HUES64 (cell line): ENCODE measurements at regions not wholly inside any gene's neighbourhood (a gene's known extent, or its start where the extent isn't known, plus 50 kb on each side); places are given as distances from the start of the nearest gene placed in this dataset.

Experiments used
- H3K27ac ChIP-seq: 2 replicates; pipeline ENCODE4 v1.7.0; 2013; ENCODE audit warnings: low read depth, low read length, inconsistent platforms
- H3K27me3 ChIP-seq: 2 replicates; pipeline ENCODE4 v1.6.1; 2013; ENCODE audit warnings: mild to moderate bottlenecking, low read length; ENCODE audit not compliant: insufficient read depth
- H3K36me3 ChIP-seq: 2 replicates; pipeline ENCODE4 v1.6.1; 2013; ENCODE audit warnings: mild to moderate bottlenecking, low read length; ENCODE audit not compliant: insufficient read depth
- H3K4me1 ChIP-seq: 2 replicates; pipeline ENCODE4 v1.6.1; 2013; ENCODE audit warnings: mild to moderate bottlenecking, low read length, moderate library complexity; ENCODE audit not compliant: insufficient read depth
- H3K4me3 ChIP-seq: 2 replicates; pipeline ENCODE4 v1.5.1; 2013; ENCODE audit warnings: mild to moderate bottlenecking, low read length, moderate library complexity
- H3K9ac ChIP-seq: 2 replicates; pipeline ENCODE4 v1.6.1; 2013; ENCODE audit warnings: mild to moderate bottlenecking, low read depth, low read length
- H3K9me3 ChIP-seq: 2 replicates; pipeline ENCODE4 v1.6.1; 2013; ENCODE audit warnings: low read depth, low read length; ENCODE audit not compliant: insufficient read depth
- WGBS: fragments of 150-250, 120-280 bp; methylation state at CpG from one replicate; pipeline ENCODE4 v1.1.7; 2013; ENCODE audit warnings: missing lambda C conversion rate; 5-methylcytosine and 5-hydroxymethylcytosine counted together

- Histone ChIP-seq H3K27me3 (no peaks in the 10 kb centered on the region), H3K9ac (no peak overlapping the region), H3K27ac (no peak overlapping the region), H3K4me1 (no peaks in the 10 kb centered on the region), H3K9me3 (no peaks in the 10 kb centered on the region), H3K4me3 (no peak overlapping the region), H3K36me3 (no peaks in the 10 kb centered on the region)
- 76% methylated on average over 5 of the region's 5 CpGs for whole genome bisulfite sequencing
These were observed 62.9 kb downstream of the NHLRC3 start for GRCh38 chr13:39100996-39101738.

DNA sequence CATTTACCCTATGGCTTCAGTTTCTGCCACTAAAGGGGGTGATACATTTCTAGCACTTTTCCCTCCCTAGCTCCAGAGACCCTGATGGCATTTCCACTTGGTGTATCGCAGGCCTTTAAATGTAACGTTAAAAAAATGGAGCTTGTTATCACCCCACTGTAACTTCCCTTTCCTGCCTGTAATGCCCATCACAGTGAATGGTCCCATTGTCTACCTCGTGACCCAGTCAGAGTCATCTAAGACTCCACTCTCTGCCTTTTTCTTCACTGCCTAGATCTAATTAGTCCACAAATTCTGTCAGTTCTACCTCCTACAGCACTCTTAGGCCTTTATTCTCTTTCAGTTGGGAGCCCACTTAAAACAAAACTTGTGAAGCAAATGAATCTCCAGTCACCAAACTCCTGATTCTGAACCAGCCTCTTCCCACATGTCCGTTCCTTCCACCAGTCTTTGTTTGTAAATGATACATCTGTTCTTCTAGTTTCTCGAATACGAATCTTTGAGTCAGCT, 64.8 kb downstream of the NHLRC3 start:
- Histone ChIP-seq H3K27ac (no peak overlapping the region), H3K4me3 (no peak overlapping the region), H3K9ac (no peak overlapping the region), H3K9me3 (no peaks in the 10 kb centered on the region), H3K27me3 (no peaks in the 10 kb centered on the region), H3K36me3 (no peaks in the 10 kb centered on the region), H3K4me1 (no peaks in the 10 kb centered on the region)
- WGBS = 88% methylated on average over 6 of the region's 6 CpGs

DNA sequence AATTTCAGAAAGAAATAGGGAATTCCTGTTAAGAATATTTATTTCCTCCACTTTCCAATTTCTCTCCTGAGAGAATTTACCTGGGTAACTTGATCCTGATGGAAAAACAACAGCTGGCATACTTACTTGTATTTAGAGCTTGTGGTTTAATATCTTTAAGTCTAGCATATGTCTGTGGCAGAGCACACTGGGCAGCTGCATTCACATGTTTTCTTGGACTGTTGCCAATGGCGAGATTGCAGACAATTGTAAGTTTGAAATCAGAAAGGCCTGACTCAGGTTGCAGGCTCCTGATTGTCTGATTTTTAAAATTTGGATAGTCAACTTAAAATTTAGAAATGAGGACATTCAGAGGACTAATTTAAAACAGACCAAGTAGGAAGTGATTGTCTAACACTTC, 66.9 kb downstream of the NHLRC3 start:
- Histone ChIP-seq H3K4me3 (no peak overlapping the region), H3K4me1 (no peaks in the 10 kb centered on the region), H3K9ac (no peak overlapping the region), H3K36me3 (no peaks in the 10 kb centered on the region), H3K27ac (no peak overlapping the region), H3K27me3 (no peaks in the 10 kb centered on the region), H3K9me3 (no peaks in the 10 kb centered on the region)
- WGBS = 92% methylated on average over 1 of the region's 1 CpG

DNA sequence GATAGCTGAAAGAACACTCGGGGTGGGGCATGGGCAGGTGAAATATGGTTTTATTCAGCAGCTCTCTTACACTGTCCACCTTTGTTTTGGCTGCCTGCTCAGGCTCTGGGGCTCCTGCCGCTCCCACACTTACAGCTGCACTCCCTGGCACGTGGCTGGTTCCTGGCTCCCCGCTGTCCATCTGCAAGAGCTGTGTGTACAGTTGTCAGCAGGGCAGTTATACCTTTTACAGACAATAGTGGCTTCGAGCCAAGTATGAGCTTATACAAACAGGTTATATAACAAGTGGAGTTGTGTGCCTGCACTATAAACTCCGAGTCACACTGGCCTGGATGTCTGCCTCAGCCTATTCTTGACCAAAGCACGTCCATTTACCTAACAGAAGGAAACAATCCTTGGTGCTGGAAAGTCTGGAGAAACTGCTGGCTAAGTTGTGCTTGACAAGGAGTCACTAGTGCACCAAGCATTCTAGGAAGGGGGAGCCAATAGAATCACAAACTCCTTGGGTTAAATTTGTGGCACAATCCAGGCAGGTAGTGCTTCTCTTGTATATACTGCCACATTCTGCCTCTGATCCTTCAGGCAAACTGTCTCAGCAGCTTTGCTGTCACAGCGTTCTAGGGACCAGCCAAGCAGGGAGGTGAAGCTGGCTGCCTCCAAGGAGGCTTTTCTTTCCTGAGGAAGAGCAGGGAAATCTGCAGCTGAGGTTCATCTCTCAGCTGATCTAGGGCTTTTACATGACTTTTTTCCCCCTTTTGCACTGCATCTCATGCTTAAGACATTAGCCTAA, 68.2 kb downstream of the NHLRC3 start:
- WGBS = 81% methylated on average over 8 of the region's 8 CpGs
- H3K4me1 ChIP-seq = no peaks in the 10 kb centered on the region

DNA sequence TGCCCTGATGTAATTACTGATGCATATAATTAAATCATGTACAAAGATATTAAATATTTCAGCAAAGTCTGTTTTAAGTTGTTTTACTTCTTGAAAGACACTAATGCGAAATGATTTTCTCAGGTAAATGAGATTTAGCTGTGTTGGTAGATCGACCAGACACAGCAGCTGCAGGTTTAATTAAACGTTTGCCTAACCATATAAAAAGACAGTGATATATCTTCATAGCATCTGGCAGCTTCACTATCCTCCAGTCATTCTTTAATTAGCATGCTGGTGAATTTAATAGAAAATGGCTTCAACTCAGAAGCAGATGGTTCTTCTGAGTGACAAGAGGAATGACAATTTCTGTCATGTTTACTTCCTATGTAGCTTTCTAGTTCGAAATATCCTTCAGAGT, 69.3 kb downstream of the NHLRC3 start:
- H3K4me3 ChIP-seq = no peak overlapping the region
- no peaks in the 10 kb centered on the region for H3K27me3 ChIP-seq
- H3K4me1 ChIP-seq = no peaks in the 10 kb centered on the region
- no peak overlapping the region for H3K27ac ChIP-seq
- no peaks in the 10 kb centered on the region for H3K9me3 ChIP-seq
- H3K9ac ChIP-seq = no peak overlapping the region
- H3K36me3 ChIP-seq = no peaks in the 10 kb centered on the region
- WGBS = 93% methylated on average over 4 of the region's 4 CpGs

More for the DNA sequence above, 68.2 kb downstream of the NHLRC3 start:
- Histone ChIP-seq H3K27ac (no peak overlapping the region), H3K9me3 (no peaks in the 10 kb centered on the region), H3K36me3 (no peaks in the 10 kb centered on the region), H3K9ac (no peak overlapping the region), H3K27me3 (no peaks in the 10 kb centered on the region), H3K4me3 (no peak overlapping the region)

GRCh38 chr13:39108783-39109182, 70.5 kb downstream of the NHLRC3 start:
- Histone ChIP-seq H3K27me3 (no peaks in the 10 kb centered on the region), H3K9ac (no peak overlapping the region), H3K36me3 (no peaks in the 10 kb centered on the region), H3K4me3 (no peak overlapping the region), H3K27ac (no peak overlapping the region), H3K4me1 (no peaks in the 10 kb centered on the region), H3K9me3 (no peaks in the 10 kb centered on the region)
- WGBS = 80% methylated on average over 2 of the region's 2 CpGs

- WGBS = 92% methylated on average over 2 of the region's 2 CpGs
- H3K4me3 ChIP-seq = no peak overlapping the region
- no peak overlapping the region for H3K9ac ChIP-seq
- no peak overlapping the region for H3K27ac ChIP-seq
- no peaks in the 10 kb centered on the region for H3K27me3 ChIP-seq
- H3K4me1 ChIP-seq = no peaks in the 10 kb centered on the region
- H3K36me3 ChIP-seq = no peaks in the 10 kb centered on the region
- H3K9me3 ChIP-seq = no peaks in the 10 kb centered on the region
These were observed 72.4 kb downstream of the NHLRC3 start for GRCh38 chr13:39110518-39111097.

GRCh38 chr13:39111145-39111544, 72.9 kb downstream of the NHLRC3 start:
- H3K9ac ChIP-seq = no peak overlapping the region
- no peaks in the 10 kb centered on the region for H3K27me3 ChIP-seq
- no peaks in the 10 kb centered on the region for H3K4me1 ChIP-seq
- H3K36me3 ChIP-seq = no peaks in the 10 kb centered on the region
- no peaks in the 10 kb centered on the region for H3K9me3 ChIP-seq
- H3K4me3 ChIP-seq = no peak overlapping the region
- H3K27ac ChIP-seq = no peak overlapping the region
- 6% methylated on average over 2 of the region's 2 CpGs for WGBS

DNA sequence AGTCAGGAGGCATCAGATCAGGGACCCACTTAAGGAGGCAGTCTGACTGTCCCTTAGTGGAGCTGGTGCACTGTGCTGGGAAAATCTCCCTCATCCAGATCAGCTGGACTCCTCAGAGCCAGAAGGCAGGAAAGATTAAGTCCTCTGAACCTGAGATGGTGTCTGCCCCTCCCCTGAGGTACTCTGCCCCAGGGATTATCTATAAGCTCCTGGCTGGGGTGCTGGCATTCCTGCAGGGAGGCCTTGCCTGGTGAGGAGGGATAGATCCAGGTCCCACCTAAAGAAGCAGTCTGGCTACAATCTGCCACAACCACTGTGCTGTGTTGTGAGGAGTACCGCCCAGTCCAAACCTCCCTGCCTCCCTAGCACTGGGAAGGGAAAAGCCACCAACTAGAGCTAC, 81.2 kb downstream of the NHLRC3 start:
- no peak overlapping the region for H3K4me3 ChIP-seq
- no peak overlapping the region for H3K9ac ChIP-seq
- WGBS = 93% methylated on average over 1 of the region's 1 CpG

GRCh38 chr13:39123578-39123977, 85.3 kb downstream of the NHLRC3 start:
- Histone ChIP-seq H3K36me3 (no peaks in the 10 kb centered on the region), H3K9me3 (no peaks in the 10 kb centered on the region), H3K9ac (no peak overlapping the region), H3K4me1 (no peaks in the 10 kb centered on the region; the same call in 1 of the 2 replicates), H3K4me3 (no peak overlapping the region), H3K27ac (no peak overlapping the region), H3K27me3 (no peaks in the 10 kb centered on the region)
- 100% methylated on average over 1 of the region's 1 CpG for WGBS

More for the DNA sequence above, 81.2 kb downstream of the NHLRC3 start:
- Histone ChIP-seq H3K36me3 (no peaks in the 10 kb centered on the region), H3K4me1 (no peaks in the 10 kb centered on the region), H3K27me3 (no peaks in the 10 kb centered on the region), H3K9me3 (no peaks in the 10 kb centered on the region), H3K27ac (no peak overlapping the region)

DNA sequence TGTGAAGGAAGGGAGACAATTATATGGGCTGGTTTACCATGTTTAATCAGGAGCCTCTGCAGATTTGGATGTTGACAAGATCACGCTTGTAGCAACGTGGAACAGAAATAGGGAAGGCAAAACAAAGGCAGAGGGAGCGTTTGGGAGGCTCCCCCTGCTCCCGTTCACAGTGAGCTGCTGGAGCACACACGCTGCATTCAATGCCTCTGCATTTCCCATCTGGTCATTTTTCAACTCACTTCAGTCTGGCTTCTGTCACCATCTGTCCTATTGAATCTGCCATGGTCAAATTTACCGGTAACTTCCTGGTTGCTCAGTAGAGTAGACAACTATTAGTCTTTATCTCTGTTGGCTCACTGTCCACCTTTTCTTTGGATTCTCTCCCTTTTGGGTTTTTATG, 91.0 kb downstream of the NHLRC3 start:
- H3K4me3 ChIP-seq = no peak overlapping the region
- no peaks in the 10 kb centered on the region for H3K36me3 ChIP-seq
- WGBS = 76% methylated on average over 6 of the region's 6 CpGs
- H3K27ac ChIP-seq = no peak overlapping the region
- H3K27me3 ChIP-seq = no peaks in the 10 kb centered on the region
- peaks cover 21% of the 10 kb centered on the region; the same call in 1 of the 2 replicates for H3K4me1 ChIP-seq
- no peaks in the 10 kb centered on the region for H3K9me3 ChIP-seq
- H3K9ac ChIP-seq = no peak overlapping the region
